ENCODE measurements at regions not wholly inside any gene's neighbourhood (a gene's known extent, or its start where the extent isn't known, plus 50 kb on each side); places are given as distances from the start of the nearest gene placed in this dataset.
A peak's percentile ranks its signal among the peaks of the same experiment; 100 is the strongest.

DNA sequence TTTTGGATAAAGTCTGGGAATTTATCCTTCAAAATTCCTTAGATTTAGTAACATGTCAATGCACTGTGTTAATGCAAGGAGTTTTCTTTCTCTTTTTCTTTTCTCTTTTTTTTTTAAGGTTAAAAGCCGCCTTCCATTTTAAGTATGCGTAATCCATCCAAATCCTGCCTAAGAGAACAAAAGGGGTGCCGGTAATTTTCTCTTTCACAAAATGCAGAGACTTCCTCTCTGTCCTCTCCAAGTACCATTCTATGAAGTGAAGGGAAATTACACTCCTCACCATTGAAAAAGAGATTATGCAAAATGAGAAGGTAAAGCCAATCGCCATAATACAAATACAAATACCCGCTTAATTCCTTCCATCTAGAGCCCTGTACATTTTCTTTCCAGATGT, 273.8 kb downstream of the BLID start:
- Histone ChIP-seq H3K9ac (no peak overlapping the region), H3K27ac (peak overlapping the region; percentile 48), H4K20me1 (ENCODE audit: insufficient read depth) (no peaks in the 10 kb centered on the region), H3K79me2 (ENCODE audit: insufficient read depth) (no peaks in the 10 kb centered on the region), H3K9me3 (ENCODE audit: low read depth) (no peaks in the 10 kb centered on the region), H3K27me3 (replicated peaks; ENCODE audit: insufficient read depth) (no peaks in the 10 kb centered on the region), H3K36me3 (ENCODE audit: low read depth) (no peaks in the 10 kb centered on the region), H2AFZ (peak overlapping the region; percentile 36), H3K4me3 (no peak overlapping the region), H3F3A (ENCODE audit: insufficient read depth) (peaks cover 33% of the 10 kb centered on the region), H3K4me1 (ENCODE audit: insufficient read depth) (peaks cover 34% of the 10 kb centered on the region), H3K9me2 (ENCODE audit: insufficient read depth) (peaks cover 4% of the 10 kb centered on the region; the same call in 1 of the 2 replicates), H3K4me2 (ENCODE audit: unreplicated experiment) (peak overlapping the region; percentile 41)
- WGBS, 2 experiments (ENCODE audit: low coverage in 1 of 2, low lambda C conversion rate in 2 of 2, missing lambda C conversion rate in 2 of 2), result 98% methylated on average over 5 of the region's 5 CpGs
- DNase-seq, result no peak
- in situ Hi-C loops (cut with MboI), result no loop called here
- TF ChIP-seq EZH2 (IDR thresholded peaks at IDR 0.05; ENCODE audit: insufficient read depth, poor library complexity, severe bottlenecking) (no peak), EZH2phosphoT487 (IDR thresholded peaks at IDR 0.05; ENCODE audit: insufficient read depth, low read depth) (no peak)

DNA sequence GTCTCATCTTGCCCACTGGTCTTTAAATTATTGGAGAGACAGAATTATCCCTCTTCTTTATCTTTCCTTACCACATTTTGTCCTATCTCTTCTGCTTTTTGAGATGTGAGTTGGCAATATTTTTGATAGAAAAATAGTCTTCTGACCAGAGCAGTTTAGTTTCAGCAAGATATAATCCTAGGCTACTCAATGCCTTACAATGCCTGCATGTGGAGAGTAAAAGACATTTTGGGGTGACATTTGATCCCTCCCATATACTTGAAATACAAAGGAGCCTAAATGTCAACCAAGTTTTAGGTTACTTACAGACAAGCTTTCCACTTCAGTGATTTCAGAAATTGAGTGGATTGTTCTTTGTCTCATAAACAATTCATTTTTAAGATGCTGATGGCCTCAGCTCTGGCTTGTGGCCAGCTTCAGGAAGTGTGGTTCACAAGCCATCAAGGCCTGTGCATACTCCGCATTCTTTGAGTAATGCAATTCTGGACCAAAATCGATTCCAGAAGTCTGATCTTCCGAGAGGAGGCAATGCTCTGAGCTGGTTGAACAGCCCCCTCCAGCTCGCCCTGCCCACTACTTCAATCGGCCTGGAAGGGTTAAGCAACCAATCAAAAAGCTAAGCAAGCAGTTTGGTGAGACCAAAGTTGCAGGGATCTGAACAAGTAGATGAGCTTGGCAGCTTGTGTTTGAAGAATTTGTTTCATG, 274.4 kb downstream of the BLID start:
- H3K27ac ChIP-seq, result peak overlapping the region; percentile 48
- 4% methylated on average over 5 of the region's 5 CpGs for WGBS, 2 experiments (ENCODE audit: low coverage in 1 of 2, low lambda C conversion rate in 2 of 2, missing lambda C conversion rate in 2 of 2)
- H3K9ac ChIP-seq, result no peak overlapping the region
- no peak for TF ChIP-seq EZH2phosphoT487 (IDR thresholded peaks at IDR 0.05; ENCODE audit: insufficient read depth, low read depth)
- H3K4me1 ChIP-seq (ENCODE audit: insufficient read depth), result peaks cover 34% of the 10 kb centered on the region
- H3K4me3 ChIP-seq, result no peak overlapping the region
- H4K20me1 ChIP-seq (ENCODE audit: insufficient read depth), result no peaks in the 10 kb centered on the region
- DNase-seq, result peak; percentile 69
- no peaks in the 10 kb centered on the region for H3K36me3 ChIP-seq (ENCODE audit: low read depth)
- in situ Hi-C loops (cut with MboI), result no loop called here
- peaks cover 33% of the 10 kb centered on the region for H3F3A ChIP-seq (ENCODE audit: insufficient read depth)
- H3K79me2 ChIP-seq (ENCODE audit: insufficient read depth), result no peaks in the 10 kb centered on the region
- peak overlapping the region; percentile 41 for H3K4me2 ChIP-seq (ENCODE audit: unreplicated experiment)
- no peaks in the 10 kb centered on the region for H3K27me3 ChIP-seq (replicated peaks; ENCODE audit: insufficient read depth)
- no peaks in the 10 kb centered on the region for H3K9me3 ChIP-seq (ENCODE audit: low read depth)
- peak overlapping the region; percentile 36 for H2AFZ ChIP-seq
- peaks cover 4% of the 10 kb centered on the region; the same call in 1 of the 2 replicates for H3K9me2 ChIP-seq (ENCODE audit: insufficient read depth)

- no peaks in the 10 kb centered on the region for H3K79me2 ChIP-seq (ENCODE audit: insufficient read depth)
- in situ Hi-C loops (cut with MboI), result no loop called here
- H3K4me1 ChIP-seq (ENCODE audit: insufficient read depth), result peaks cover 34% of the 10 kb centered on the region
- H3F3A ChIP-seq (ENCODE audit: insufficient read depth), result peaks cover 33% of the 10 kb centered on the region
- H3K27ac ChIP-seq, result peak overlapping the region; percentile 56
- H2AFZ ChIP-seq, result 0 out of 2 replicates have a peak overlapping the region, but pooled peaks have one; percentile 19
- no peak overlapping the region for H3K9ac ChIP-seq
- H3K9me2 ChIP-seq (ENCODE audit: insufficient read depth), result peaks cover 4% of the 10 kb centered on the region; the same call in 1 of the 2 replicates
- no peak overlapping the region for H3K4me3 ChIP-seq
- no peaks in the 10 kb centered on the region for H3K9me3 ChIP-seq (ENCODE audit: low read depth)
- 92 to 96% methylated on average over 1 of the region's 1 CpG for WGBS, 2 experiments (ENCODE audit: low coverage in 1 of 2, low lambda C conversion rate in 2 of 2, missing lambda C conversion rate in 2 of 2)
- peak overlapping the region; percentile 3 for H3K4me2 ChIP-seq (ENCODE audit: unreplicated experiment)
- H3K36me3 ChIP-seq (ENCODE audit: low read depth), result no peaks in the 10 kb centered on the region
- TF ChIP-seq EZH2 (IDR thresholded peaks at IDR 0.05; ENCODE audit: insufficient read depth, poor library complexity, severe bottlenecking), result no peak
- TF ChIP-seq EZH2phosphoT487 (IDR thresholded peaks at IDR 0.05; ENCODE audit: insufficient read depth, low read depth), result no peak
- no peaks in the 10 kb centered on the region for H3K27me3 ChIP-seq (replicated peaks; ENCODE audit: insufficient read depth)
- peak; percentile 54 for DNase-seq
- H4K20me1 ChIP-seq (ENCODE audit: insufficient read depth), result no peaks in the 10 kb centered on the region
Observed at GRCh38 chr11:121839781-121840180, 276.2 kb downstream of the BLID start.

DNA sequence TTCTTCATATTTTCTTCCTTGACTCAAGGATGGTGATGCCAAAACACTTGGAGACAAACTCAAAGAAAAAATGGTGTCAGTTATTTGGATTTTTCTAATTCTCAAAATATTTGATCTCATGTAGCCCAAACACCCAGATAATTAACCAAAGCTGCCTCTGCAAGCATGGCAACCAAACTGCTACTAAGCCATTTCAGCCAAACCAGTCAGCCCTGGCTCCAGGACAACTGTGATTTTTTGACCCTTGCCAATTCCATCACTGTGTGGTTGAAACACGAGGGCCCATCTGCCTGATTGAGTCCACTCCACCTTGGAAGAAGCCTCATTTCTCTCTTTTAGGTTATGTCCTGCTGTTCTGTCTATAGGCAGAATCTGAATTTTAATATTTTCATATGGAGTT, 277.4 kb downstream of the BLID start:
- WGBS, 2 experiments (ENCODE audit: low coverage in 1 of 2, low lambda C conversion rate in 2 of 2, missing lambda C conversion rate in 2 of 2), result 18 to 22% methylated on average over 1 of the region's 1 CpG
- TF ChIP-seq EZH2 (IDR thresholded peaks at IDR 0.05; ENCODE audit: insufficient read depth, poor library complexity, severe bottlenecking) (no peak), EZH2phosphoT487 (IDR thresholded peaks at IDR 0.05; ENCODE audit: insufficient read depth, low read depth) (no peak)
- no peak for DNase-seq

More for the DNA sequence above, 277.4 kb downstream of the BLID start:
- Histone ChIP-seq H3F3A (ENCODE audit: insufficient read depth) (peaks cover 33% of the 10 kb centered on the region), H3K4me2 (ENCODE audit: unreplicated experiment) (no peak overlapping the region), H4K20me1 (ENCODE audit: insufficient read depth) (no peaks in the 10 kb centered on the region), H2AFZ (no peak overlapping the region), H3K36me3 (ENCODE audit: low read depth) (no peaks in the 10 kb centered on the region), H3K9me2 (ENCODE audit: insufficient read depth) (peaks cover 4% of the 10 kb centered on the region; the same call in 1 of the 2 replicates), H3K4me1 (ENCODE audit: insufficient read depth) (peaks cover 34% of the 10 kb centered on the region), H3K27me3 (replicated peaks; ENCODE audit: insufficient read depth) (no peaks in the 10 kb centered on the region), H3K9ac (no peak overlapping the region), H3K9me3 (ENCODE audit: low read depth) (peaks cover 4% of the 10 kb centered on the region), H3K4me3 (no peak overlapping the region), H3K27ac (no peak overlapping the region), H3K79me2 (ENCODE audit: insufficient read depth) (no peaks in the 10 kb centered on the region)
- in situ Hi-C loops (cut with MboI), result no loop called here

All from GM23248 (cell line).